ENCODE measurements at regions not wholly inside any gene's neighbourhood (a gene's known extent, or its start where the extent isn't known, plus 50 kb on each side); places are given as distances from the start of the nearest gene placed in this dataset.
A peak's percentile ranks its signal among the peaks of the same experiment; 100 is the strongest.

- peak; percentile 82 for DNase-seq (ENCODE audit: low spot score)
These were observed 274.8 kb downstream of the LRFN2 start for GRCh38 chr6:40312213-40313015.

DNA sequence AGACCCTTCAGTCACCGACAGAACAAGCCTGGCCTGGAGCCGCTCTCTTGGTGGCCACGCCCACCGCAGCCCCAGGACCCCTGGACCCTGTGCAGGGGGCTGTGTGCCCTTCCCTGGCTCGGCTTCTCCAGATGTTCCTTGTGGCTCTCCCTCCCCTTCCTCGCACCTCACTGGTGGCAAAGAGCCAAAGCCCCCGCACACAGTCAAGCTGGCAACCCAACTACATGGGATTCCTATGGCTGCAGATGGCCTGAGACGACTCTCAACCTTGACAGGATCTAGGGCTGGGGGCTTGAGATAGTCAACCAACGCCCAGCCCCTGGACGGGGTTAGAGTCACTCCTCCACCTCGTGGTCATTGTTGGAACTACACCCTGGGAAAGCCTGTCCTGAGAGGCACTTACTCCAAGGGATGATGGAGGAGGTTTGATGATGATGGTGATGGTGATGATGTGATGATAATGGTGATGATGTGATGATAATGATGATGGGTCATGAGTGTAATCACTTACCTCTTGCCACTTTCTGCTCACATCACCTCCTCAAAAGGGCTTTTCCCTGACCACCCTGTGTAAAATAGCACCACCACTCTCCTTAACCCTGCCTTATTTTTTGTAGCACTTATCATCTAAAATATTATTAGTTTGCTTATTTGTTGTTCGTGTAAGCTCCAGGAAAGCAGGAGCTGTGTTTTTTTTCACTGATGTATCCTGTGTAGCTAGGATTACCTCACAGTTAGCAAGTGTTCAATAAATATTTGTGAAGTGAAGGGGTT lies 278.4 kb downstream of the LRFN2 start:
- DNase-seq (ENCODE audit: low spot score), result peak; percentile 30

- no peak for DNase-seq (ENCODE audit: low spot score)
These were observed 279.5 kb downstream of the LRFN2 start for GRCh38 chr6:40307712-40308111.

GRCh38 chr6:40302856-40303454 lies 284.2 kb downstream of the LRFN2 start:
- DNase-seq (ENCODE audit: low spot score), result peak; percentile 92

DNA sequence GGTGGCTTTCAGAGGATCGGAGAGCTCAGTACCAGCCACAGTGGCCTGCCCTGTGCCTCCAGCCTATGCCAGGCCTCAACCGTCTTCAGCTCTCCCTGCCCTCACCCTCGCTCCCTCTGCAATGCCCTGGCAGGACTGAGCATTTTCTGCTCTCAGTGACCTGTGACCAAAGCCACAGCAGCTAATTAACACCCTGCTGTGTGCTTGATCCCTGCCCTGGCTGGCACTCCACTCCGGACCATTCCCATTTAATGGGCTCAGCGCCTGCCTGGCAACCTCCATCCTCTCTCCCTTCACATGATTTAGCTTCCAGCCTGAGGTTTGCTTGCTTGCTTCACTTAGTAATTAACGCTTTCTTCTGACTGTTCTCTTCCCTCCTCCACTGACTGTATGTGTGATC lies 287.5 kb downstream of the LRFN2 start:
- peak; percentile 77 for DNase-seq (ENCODE audit: low spot score)

- no peak for DNase-seq (ENCODE audit: low spot score)
These were observed 289.0 kb downstream of the LRFN2 start for GRCh38 chr6:40298207-40298606.

GRCh38 chr6:40295251-40295950 lies 291.8 kb downstream of the LRFN2 start:
- no peak for DNase-seq (ENCODE audit: low spot score)

- no peak for DNase-seq (ENCODE audit: low spot score)
These were observed 293.5 kb downstream of the LRFN2 start for GRCh38 chr6:40293460-40294185.

- DNase-seq (ENCODE audit: low spot score), result no peak
These were observed 294.1 kb downstream of the LRFN2 start for GRCh38 chr6:40293060-40293459.

DNA sequence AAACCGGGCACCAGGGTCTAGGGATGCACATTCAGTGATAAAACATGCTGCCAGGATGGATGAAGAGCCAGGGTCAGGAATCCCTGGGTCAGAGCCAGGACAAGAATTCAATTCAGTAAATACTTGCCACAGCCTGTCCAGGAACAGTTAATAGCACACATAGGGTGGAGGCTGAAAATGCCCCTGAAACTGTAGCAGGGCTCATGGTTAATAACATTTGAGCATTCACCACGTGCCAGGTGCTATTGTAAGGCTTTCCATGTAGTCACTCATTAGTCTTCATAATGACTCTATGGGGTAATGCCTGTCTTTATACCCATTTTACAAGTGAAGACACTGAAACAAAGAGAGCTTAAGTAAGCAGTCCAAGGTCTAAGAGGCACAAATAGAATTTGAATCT lies 296.3 kb downstream of the LRFN2 start:
- DNase-seq (ENCODE audit: low spot score), result no peak

DNA sequence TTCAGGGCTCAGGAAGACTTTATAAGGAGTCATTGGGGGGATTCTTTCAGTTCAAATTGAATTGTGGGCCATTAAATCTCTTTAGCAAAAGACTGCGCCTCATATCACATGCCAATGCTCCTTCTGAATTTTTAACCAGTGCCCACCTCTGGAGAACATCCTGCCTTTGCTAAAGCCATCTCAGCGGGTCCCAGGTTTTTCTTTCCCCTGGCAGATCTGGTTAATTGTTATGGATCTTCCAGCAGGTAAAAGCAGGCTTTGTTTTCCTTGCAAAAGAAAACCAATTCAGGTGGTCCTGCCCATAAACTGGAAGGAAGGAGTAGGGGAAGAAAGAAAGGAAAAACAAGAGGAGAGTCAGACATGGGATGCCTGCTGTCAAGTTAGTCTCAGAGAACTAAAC lies 298.2 kb downstream of the LRFN2 start:
- no peak for DNase-seq (ENCODE audit: low spot score)

DNA sequence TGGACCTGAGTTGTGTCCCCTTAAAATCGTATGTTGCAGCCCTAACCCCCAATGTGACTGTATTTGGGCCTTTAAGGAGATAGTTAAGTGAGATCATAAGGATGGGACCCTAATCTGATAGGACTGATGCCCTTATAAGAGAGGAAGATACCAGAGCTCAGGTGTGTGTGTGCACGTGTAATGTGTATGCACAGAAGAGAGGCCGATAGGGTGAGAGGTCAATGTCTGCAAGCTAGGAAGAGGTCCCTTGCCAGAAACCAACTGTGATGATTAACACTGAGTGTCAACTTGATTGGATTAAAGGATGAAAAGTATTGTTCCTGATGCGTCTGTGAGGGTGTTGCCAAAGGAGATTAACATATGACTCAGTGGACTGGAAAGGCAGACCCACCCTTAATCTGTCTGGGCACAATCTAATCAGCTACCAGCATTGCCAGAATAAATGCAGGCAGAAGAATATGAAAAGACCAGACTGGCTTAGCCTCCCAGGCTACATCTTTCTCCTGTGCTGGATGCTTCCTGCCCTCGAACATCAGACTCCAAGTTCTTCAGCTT lies 299.8 kb downstream of the LRFN2 start:
- DNase-seq (ENCODE audit: low spot score), result no peak

GRCh38 chr6:40286721-40287120 lies 300.4 kb downstream of the LRFN2 start:
- DNase-seq (ENCODE audit: low spot score), result no peak

DNA sequence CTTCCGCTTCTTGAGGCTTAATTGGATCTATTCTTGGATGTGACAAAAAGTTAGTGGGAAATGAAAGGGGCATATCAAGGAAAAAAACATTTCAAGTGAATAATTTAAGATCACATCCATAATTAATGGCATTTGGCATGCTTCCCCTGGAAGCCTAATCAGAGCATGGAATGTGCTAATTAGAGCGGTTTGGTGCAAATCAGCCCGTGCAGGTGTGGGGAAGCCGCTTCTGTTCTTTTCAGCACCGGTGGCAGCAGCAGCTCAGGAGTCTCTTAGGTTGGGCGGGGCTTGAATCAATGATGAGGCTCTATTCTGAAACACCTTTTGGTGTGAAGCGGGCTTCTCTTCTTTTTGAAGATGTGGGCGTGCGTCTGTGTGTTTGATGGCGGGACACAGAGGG lies 301.2 kb downstream of the LRFN2 start:
- no peak for DNase-seq (ENCODE audit: low spot score)

DNA sequence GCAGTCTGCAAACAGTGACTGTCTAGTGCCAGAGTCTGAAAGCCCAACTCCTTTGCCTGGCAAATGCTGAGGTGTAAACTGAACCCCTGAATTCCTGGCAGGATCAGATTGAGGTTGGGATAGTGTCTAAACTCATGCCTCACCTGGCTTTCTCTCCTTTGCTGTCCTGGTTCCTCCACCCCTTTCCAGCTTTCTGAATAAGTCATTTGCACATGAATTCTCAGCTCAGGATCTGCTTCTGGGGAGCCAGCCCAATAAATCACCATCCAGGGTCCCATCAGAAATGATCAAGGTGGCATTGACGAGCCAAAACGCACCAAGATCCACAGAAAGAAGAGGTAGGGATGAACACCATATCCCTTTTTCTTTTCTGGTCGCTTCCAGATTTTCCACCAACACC lies 301.6 kb downstream of the LRFN2 start:
- no peak for DNase-seq (ENCODE audit: low spot score)

DNA sequence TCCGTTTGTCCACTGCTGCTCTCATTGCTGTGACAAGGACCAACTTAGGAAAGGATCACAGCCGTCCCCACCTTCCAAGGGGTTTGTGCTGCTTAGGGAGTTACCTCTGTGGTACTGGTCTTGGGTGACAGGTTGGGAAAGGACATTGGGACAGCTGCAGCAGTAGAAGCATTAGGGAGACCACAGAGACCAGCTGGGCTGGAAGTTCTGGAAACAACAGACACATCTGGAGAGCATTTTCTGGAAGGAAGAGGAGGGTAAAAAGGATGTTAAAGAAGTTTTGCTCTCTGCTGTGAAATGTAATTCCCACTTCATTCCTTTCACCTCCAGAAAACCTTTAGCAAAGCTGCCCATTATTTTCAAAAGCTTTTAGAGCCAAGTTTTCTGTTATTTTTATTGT lies 304.2 kb downstream of the LRFN2 start:
- no peak for DNase-seq (ENCODE audit: low spot score)

DNA sequence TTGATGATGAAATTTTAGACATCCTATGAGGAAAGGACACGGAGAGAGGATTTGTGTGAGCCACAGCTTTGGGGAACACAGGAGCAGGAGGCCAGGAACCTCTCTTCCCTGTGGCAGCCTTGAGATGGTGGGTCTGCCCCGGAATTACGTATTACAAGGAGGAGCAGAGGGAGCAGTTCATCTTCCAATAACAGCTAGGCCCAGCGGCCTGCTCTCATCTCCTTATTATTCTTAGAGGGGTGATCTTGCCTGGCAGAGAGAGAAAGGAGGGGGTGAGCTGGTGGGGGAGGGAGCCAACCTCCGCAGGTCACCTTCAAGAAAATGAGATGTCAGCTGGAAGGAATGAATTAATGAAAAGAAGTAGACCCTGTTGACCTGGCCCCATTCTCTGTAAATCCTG lies 305.8 kb downstream of the LRFN2 start:
- no peak for DNase-seq (ENCODE audit: low spot score)

DNA sequence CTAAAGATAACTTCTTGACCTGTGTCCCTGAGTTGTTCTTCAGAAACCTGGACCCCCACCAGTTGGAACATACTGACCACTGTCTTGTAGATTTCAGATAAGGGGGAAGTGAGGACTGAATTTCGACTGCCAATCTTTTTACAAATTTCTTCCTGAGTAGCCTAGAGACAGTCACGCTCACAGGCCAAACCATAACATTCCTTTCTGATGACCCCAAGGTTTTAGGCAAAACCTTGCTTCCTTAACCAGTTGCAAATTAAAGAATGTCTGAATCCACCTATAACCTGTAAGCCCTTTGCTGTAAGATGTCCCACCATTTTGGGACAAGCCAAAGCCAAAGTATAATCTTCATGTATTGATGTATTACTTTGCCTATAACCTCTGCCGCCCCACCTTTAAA lies 306.9 kb downstream of the LRFN2 start:
- no peak for DNase-seq (ENCODE audit: low spot score)

DNA sequence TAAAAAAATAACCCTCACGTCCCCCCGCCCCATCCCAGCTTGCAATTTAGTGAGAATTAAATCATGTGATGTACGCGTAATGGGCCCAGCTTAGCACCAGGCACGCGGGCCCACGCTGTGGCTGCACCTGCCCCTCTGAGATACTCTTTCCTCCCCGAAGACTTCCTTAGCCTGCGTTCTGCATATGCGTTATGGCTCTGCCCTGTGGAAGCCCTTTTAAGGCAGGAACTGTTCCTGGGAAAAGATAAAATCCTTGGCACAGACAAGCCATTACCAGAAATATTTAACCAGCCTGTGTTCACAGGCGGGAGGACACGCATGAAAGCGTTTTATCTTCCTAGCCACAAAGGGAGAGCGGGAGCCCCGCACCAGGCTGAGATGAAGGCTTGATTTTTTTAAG lies 311.0 kb downstream of the LRFN2 start:
- no peak for DNase-seq (ENCODE audit: low spot score)

- DNase-seq (ENCODE audit: low spot score), result no peak
These were observed 313.1 kb downstream of the LRFN2 start for GRCh38 chr6:40274058-40274457.

- DNase-seq (ENCODE audit: low spot score), result no peak
These were observed 318.6 kb downstream of the LRFN2 start for GRCh38 chr6:40268614-40269013.
